ENCODE measurements at regions not wholly inside any gene's neighbourhood (a gene's known extent, or its start where the extent isn't known, plus 50 kb on each side); places are given as distances from the start of the nearest gene placed in this dataset.

GRCh38 chr4:138925495-138925894 is 90.1 kb upstream of the NOCT start:
- no peak for DNase-seq (ENCODE audit: low read depth in 3 of 3)

GRCh38 chr4:138919094-138919936 is 96.3 kb upstream of the NOCT start:
- DNase-seq (ENCODE audit: low read depth in 3 of 3) = peak; percentile 11 to 52 (median 16)

GRCh38 chr4:138918169-138918869 is 97.3 kb upstream of the NOCT start:
- no peak for DNase-seq (ENCODE audit: low read depth in 3 of 3)

- no peak for DNase-seq (ENCODE audit: low read depth in 3 of 3)
Observed at GRCh38 chr4:138916763-138917162, 98.8 kb upstream of the NOCT start.

GRCh38 chr4:138915756-138916155 is 99.8 kb upstream of the NOCT start:
- no peak for DNase-seq (ENCODE audit: low read depth in 3 of 3)

- no peak for DNase-seq (ENCODE audit: low read depth in 3 of 3)
Observed at GRCh38 chr4:138912704-138913340, 102.8 kb upstream of the NOCT start.

GRCh38 chr4:138911909-138912703 is 103.5 kb upstream of the NOCT start:
- no peak for DNase-seq (ENCODE audit: low read depth in 3 of 3)

- no peak for DNase-seq (ENCODE audit: low read depth in 3 of 3)
Observed at GRCh38 chr4:138910914-138911336, 104.7 kb upstream of the NOCT start.

GRCh38 chr4:138910195-138910913 is 105.2 kb upstream of the NOCT start:
- no peak for DNase-seq (ENCODE audit: low read depth in 3 of 3)

- no peak for DNase-seq (ENCODE audit: low read depth in 3 of 3)
Observed at GRCh38 chr4:138909587-138909986, 106.0 kb upstream of the NOCT start.

GRCh38 chr4:138908134-138908533 is 107.4 kb upstream of the NOCT start:
- DNase-seq (ENCODE audit: low read depth in 3 of 3) = no peak

- no peak for DNase-seq (ENCODE audit: low read depth in 3 of 3)
Observed at GRCh38 chr4:138907174-138907573, 108.4 kb upstream of the NOCT start.

GRCh38 chr4:138904793-138905192 is 110.8 kb upstream of the NOCT start:
- no peak for DNase-seq (ENCODE audit: low read depth in 3 of 3)

- DNase-seq (ENCODE audit: low read depth in 3 of 3) = no peak
Observed at GRCh38 chr4:138903185-138903584, 112.4 kb upstream of the NOCT start.

- no peak for DNase-seq (ENCODE audit: low read depth in 3 of 3)
Observed at GRCh38 chr4:138902705-138903104, 112.9 kb upstream of the NOCT start.

GRCh38 chr4:138901177-138901576 is 114.4 kb upstream of the NOCT start:
- DNase-seq (ENCODE audit: low read depth in 3 of 3) = no peak

GRCh38 chr4:138899999-138900398 is 115.6 kb upstream of the NOCT start:
- DNase-seq (ENCODE audit: low read depth in 3 of 3) = no peak

GRCh38 chr4:138898282-138898681 is 117.3 kb upstream of the NOCT start:
- no peak for DNase-seq (ENCODE audit: low read depth in 3 of 3)

- DNase-seq (ENCODE audit: low read depth in 3 of 3) = no peak
Observed at GRCh38 chr4:138897811-138898226, 117.8 kb upstream of the NOCT start.

GRCh38 chr4:138894709-138895108 is 120.9 kb upstream of the NOCT start:
- no peak for DNase-seq (ENCODE audit: low read depth in 3 of 3)

- no peak for DNase-seq (ENCODE audit: low read depth in 3 of 3)
Observed at GRCh38 chr4:138894011-138894410, 121.6 kb upstream of the NOCT start.
